ENCODE measurements at regions not wholly inside any gene's neighbourhood (a gene's known extent, or its start where the extent isn't known, plus 50 kb on each side); places are given as distances from the start of the nearest gene placed in this dataset.

DNA sequence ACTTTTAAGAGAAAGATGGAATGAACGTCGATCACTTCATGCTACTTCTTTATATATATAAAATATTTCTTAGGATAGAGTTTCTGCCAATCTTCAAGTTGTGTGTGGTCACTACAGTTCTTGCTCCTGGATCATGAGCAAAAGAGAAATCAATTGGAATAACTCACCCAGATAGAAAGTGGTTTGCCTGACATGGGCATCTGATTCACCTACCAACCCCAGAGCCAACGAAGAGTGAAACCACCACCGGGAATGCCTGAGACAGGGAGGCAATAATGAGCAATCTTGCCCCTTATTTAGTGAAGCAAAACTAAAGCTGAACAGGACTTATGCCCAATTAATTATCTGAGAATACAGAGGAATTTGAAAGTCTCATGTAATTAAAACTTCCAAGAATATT, 250.2 kb upstream of the REG3G start:
- Histone ChIP-seq H3K27ac (ENCODE audit: low read depth, low read length) (no peak overlapping the region), H3K36me3 (ENCODE audit: insufficient read depth, low read length) (no peaks in the 10 kb centered on the region), H3K9ac (ENCODE audit: low read depth, low read length) (no peak overlapping the region), H3K4me1 (ENCODE audit: insufficient read depth, low read length) (no peaks in the 10 kb centered on the region), H3K27me3 (ENCODE audit: insufficient read depth, low read length) (no peaks in the 10 kb centered on the region), H3K9me3 (ENCODE audit: insufficient read depth, low read depth, low read length) (0 out of 2 replicates have a peak, but pooled peaks cover 3% of the 10 kb centered on the region), H3K4me3 (ENCODE audit: low read length) (no peak overlapping the region)
- 97% methylated on average over 2 of the region's 4 CpGs for WGBS

DNA sequence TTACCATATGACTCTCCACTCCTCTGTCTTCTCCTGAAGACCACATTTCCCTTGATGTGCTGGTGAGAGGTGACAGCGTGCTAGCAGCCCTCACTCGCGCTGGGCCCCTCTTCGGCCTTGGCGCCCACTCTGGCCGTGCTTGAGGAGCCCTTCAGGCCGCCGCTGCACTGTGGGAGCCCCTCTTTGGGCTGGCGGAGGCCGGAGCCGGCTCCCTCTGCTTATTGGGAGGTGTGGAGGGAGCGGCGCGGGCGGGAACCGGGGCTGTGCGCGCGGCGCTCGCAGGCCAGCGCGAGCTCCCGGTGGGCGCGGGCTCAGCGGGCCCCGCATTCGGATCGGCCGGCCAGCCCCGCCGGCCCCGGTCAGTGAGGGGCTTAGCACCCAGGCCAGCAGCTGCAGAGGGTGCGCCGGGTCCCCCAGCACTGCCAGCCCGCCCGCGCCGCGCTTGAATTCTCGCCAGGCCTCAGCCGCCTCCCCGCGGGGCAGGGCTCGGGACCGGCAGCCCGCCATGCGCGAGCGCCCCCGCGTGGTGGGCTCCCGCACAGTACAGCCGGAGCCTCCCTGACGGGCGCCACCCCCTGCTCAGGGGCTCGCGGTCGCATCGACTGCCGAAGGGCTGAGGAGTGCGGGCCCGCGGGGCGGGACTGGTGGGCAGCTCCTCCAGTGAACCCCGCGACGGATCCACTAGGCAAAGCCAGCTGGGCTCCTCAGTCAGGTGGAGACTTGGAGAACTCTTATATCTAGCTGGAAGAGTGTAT, 246.6 kb upstream of the REG3G start:
- Histone ChIP-seq H3K9me3 (ENCODE audit: insufficient read depth, low read depth, low read length) (0 out of 2 replicates have a peak, but pooled peaks cover 3% of the 10 kb centered on the region), H3K27ac (ENCODE audit: low read depth, low read length) (no peak overlapping the region), H3K4me3 (ENCODE audit: low read length) (no peak overlapping the region), H3K27me3 (ENCODE audit: insufficient read depth, low read length) (no peaks in the 10 kb centered on the region), H3K9ac (ENCODE audit: low read depth, low read length) (no peak overlapping the region), H3K36me3 (ENCODE audit: insufficient read depth, low read length) (no peaks in the 10 kb centered on the region), H3K4me1 (ENCODE audit: insufficient read depth, low read length) (no peaks in the 10 kb centered on the region)
- WGBS, result 97% methylated on average over 69 of the region's 69 CpGs

DNA sequence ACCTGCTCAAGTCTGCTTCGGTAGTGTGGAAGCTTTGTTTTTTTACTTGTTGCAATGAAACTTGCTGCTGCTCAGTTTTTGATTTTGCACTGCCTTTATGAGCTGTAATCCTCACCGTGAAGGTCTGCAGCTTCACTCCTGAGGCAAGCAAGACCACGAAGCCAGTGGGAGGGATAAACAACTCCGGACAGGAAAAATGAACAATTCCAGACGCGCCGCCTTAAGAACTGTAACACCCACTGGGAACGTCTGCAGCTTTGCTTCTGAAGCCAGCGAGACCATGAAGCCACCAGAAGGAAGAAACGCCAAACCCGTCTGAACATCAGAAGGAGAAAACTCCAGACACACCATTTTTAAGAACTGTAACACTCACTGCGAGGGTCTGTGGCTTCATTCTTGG, 245.7 kb upstream of the REG3G start:
- H3K36me3 ChIP-seq (ENCODE audit: insufficient read depth, low read length), result no peaks in the 10 kb centered on the region
- WGBS, result 94% methylated on average over 12 of the region's 12 CpGs
- H3K4me1 ChIP-seq (ENCODE audit: insufficient read depth, low read length), result no peaks in the 10 kb centered on the region; the same call in 1 of the 2 replicates
- H3K27ac ChIP-seq (ENCODE audit: low read depth, low read length), result no peak overlapping the region
- no peak overlapping the region for H3K4me3 ChIP-seq (ENCODE audit: low read length)
- H3K9me3 ChIP-seq (ENCODE audit: insufficient read depth, low read depth, low read length), result 0 out of 2 replicates have a peak, but pooled peaks cover 3% of the 10 kb centered on the region
- H3K27me3 ChIP-seq (ENCODE audit: insufficient read depth, low read length), result no peaks in the 10 kb centered on the region
- H3K9ac ChIP-seq (ENCODE audit: low read depth, low read length), result no peak overlapping the region

DNA sequence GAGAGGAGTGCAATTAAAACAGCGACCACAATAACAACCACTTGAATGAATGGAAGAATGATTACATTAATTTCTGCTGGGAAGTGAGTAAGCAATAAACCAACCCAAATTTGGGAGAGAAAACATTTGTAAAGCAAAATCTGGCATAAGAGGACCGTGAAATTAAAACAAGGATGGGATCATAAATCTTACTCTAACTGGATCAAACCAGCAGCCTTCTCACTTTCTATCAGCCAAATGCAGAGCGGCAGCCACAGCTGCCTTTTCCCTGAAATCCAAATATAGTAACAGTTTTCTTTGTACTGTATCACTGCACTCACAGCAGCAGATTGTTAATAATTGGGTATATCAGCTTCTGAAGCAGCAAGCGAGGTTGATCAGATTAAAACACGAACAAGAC, 245.2 kb upstream of the REG3G start:
- H3K27me3 ChIP-seq (ENCODE audit: insufficient read depth, low read length), result no peaks in the 10 kb centered on the region
- no peak overlapping the region for H3K9ac ChIP-seq (ENCODE audit: low read depth, low read length)
- 0 out of 2 replicates have a peak, but pooled peaks cover 3% of the 10 kb centered on the region for H3K9me3 ChIP-seq (ENCODE audit: insufficient read depth, low read depth, low read length)
- H3K4me1 ChIP-seq (ENCODE audit: insufficient read depth, low read length), result no peaks in the 10 kb centered on the region; the same call in 1 of the 2 replicates
- no peaks in the 10 kb centered on the region for H3K36me3 ChIP-seq (ENCODE audit: insufficient read depth, low read length)
- WGBS, result 97% methylated on average over 4 of the region's 5 CpGs
- no peak overlapping the region for H3K27ac ChIP-seq (ENCODE audit: low read depth, low read length)
- no peak overlapping the region for H3K4me3 ChIP-seq (ENCODE audit: low read length)

DNA sequence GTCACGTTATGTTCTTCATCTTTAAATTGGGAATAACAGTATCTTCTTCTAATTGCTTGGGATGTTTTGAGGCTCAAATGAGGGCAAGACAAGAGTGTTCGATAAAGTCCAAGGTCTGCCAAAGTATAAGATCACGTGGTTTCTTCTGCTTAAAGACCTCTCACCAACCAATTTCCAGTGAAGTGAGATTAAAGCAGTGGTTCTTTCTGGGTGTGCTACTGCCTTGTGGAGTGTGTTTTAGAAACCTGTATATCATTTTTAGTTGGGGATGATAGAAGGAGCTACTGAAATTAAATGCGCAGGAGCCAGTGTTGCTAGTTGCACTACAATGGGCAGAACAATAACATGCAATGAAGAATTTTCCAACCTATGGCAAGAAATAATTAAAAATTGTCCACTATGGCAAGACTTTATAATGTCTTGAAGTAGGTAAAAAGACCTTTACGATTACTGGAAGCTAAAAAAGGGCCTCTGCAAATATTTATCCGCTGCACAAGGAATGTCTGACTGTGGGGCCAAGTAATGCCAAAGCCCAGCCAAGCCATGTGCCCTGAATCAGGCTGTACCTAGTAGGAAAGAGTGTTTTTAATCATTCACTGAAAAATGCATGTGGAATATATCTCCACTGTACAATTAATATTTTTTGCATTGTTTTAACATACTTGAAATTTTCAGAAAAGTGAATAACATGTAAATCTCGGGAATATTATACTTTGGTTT, 244.5 kb upstream of the REG3G start:
- 92% methylated on average over 6 of the region's 7 CpGs for WGBS
- Histone ChIP-seq H3K9me3 (ENCODE audit: insufficient read depth, low read depth, low read length) (0 out of 2 replicates have a peak, but pooled peaks cover 3% of the 10 kb centered on the region), H3K27me3 (ENCODE audit: insufficient read depth, low read length) (no peaks in the 10 kb centered on the region), H3K9ac (ENCODE audit: low read depth, low read length) (no peak overlapping the region), H3K27ac (ENCODE audit: low read depth, low read length) (no peak overlapping the region), H3K36me3 (ENCODE audit: insufficient read depth, low read length) (no peaks in the 10 kb centered on the region), H3K4me1 (ENCODE audit: insufficient read depth, low read length) (no peaks in the 10 kb centered on the region; the same call in 1 of the 2 replicates), H3K4me3 (ENCODE audit: low read length) (no peak overlapping the region)

DNA sequence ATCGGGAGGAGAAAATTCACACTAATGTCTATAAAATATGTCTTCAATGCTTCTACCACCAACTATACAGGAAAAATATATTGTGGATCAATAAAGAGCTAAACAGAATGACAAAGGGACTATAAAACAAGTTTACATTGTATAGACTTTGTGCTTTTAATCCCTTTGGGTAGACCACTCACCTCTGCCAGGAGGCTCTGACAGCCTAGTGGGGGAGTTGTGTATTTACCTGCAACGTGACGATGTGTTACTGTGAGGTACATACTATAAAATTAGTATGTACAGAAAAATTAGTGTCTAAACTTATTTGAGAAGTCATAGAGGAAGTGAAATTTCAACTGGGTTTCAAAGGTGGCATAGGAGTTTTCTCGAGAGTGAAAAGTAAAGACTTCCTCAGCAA, 243.3 kb upstream of the REG3G start:
- H3K36me3 ChIP-seq (ENCODE audit: insufficient read depth, low read length), result no peaks in the 10 kb centered on the region
- 88% methylated on average over 3 of the region's 4 CpGs for WGBS
- H3K4me3 ChIP-seq (ENCODE audit: low read length), result no peak overlapping the region
- no peak overlapping the region for H3K9ac ChIP-seq (ENCODE audit: low read depth, low read length)
- H3K9me3 ChIP-seq (ENCODE audit: insufficient read depth, low read depth, low read length), result 0 out of 2 replicates have a peak, but pooled peaks cover 3% of the 10 kb centered on the region
- H3K4me1 ChIP-seq (ENCODE audit: insufficient read depth, low read length), result no peaks in the 10 kb centered on the region; the same call in 1 of the 2 replicates
- H3K27me3 ChIP-seq (ENCODE audit: insufficient read depth, low read length), result no peaks in the 10 kb centered on the region
- H3K27ac ChIP-seq (ENCODE audit: low read depth, low read length), result no peak overlapping the region

DNA sequence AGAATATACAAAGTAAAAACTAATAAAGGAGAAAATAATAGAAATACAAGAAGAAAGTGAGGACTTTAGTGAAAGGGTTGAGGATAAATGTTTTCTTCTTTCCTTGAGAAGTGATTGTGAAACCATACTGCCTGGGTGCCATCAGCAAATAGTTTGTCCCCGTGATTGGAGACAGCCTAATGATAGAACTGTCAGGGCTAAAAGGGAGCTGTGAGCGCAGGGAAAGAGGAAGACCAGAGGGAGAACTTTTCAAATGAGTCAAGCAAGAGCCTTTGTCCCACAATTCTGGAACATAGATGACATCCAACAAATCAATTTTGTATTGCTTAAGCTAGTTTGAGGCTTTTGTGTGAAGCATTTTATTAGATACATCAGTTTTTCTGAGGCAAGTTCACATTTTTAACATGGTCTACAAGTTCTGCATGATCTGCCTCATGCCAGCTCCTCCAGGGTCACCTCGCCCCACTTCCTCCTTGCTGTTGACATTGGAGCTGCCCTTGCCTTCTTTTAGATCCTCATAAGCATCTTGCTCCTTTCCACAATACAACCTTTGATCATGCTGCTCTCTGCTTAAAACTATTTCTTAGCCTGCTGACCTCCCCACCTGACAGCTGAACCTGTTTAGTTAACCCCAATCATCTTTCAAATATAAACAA, 213.4 kb upstream of the REG3G start:
- H3K27ac ChIP-seq (ENCODE audit: low read depth, low read length), result no peak overlapping the region
- H3K4me1 ChIP-seq (ENCODE audit: insufficient read depth, low read length), result 0 out of 2 replicates have a peak, but pooled peaks cover 2% of the 10 kb centered on the region
- WGBS, result 97% methylated on average over 3 of the region's 3 CpGs
- H3K9me3 ChIP-seq (ENCODE audit: insufficient read depth, low read depth, low read length), result no peaks in the 10 kb centered on the region
- H3K27me3 ChIP-seq (ENCODE audit: insufficient read depth, low read length), result no peaks in the 10 kb centered on the region
- H3K4me3 ChIP-seq (ENCODE audit: low read length), result no peak overlapping the region
- no peaks in the 10 kb centered on the region for H3K36me3 ChIP-seq (ENCODE audit: insufficient read depth, low read length)
- H3K9ac ChIP-seq (ENCODE audit: low read depth, low read length), result no peak overlapping the region

DNA sequence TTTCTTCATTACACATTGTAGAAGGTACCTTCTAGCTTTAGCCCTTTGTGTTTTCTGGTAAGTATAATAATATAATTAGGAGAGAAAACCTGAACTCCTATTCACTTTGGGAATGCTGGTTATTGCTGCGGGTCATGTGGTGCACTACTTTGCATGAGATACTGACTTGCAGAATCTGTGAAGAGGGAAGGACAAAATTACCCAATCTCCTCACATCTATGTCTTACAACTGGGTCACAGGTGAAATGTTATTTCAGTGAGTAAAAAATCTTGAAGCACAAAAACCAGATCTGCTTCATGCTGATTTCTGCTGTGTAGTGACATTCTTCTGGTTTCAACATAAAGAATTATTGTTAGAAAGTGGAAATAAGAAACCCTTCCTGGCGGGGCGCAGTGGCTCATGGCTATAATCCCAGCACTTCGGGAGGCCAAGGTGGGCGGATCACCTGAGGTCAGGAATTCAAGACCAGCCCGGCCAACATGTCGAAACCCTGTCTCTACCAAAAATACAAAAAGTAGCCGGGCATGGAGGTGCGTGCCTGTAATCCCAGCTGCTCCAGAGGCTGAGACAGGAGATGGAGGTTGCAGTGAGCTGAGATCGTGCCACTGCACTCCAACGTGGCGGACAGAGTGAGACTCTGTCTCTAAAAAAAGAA, 211.0 kb upstream of the REG3G start:
- Histone ChIP-seq H3K4me3 (ENCODE audit: low read length) (no peak overlapping the region), H3K9ac (ENCODE audit: low read depth, low read length) (no peak overlapping the region), H3K27me3 (ENCODE audit: insufficient read depth, low read length) (no peaks in the 10 kb centered on the region), H3K9me3 (ENCODE audit: insufficient read depth, low read depth, low read length) (no peaks in the 10 kb centered on the region), H3K4me1 (ENCODE audit: insufficient read depth, low read length) (0 out of 2 replicates have a peak, but pooled peaks cover 2% of the 10 kb centered on the region), H3K27ac (ENCODE audit: low read depth, low read length) (no peak overlapping the region), H3K36me3 (ENCODE audit: insufficient read depth, low read length) (no peaks in the 10 kb centered on the region)
- 93% methylated on average over 10 of the region's 12 CpGs for WGBS

DNA sequence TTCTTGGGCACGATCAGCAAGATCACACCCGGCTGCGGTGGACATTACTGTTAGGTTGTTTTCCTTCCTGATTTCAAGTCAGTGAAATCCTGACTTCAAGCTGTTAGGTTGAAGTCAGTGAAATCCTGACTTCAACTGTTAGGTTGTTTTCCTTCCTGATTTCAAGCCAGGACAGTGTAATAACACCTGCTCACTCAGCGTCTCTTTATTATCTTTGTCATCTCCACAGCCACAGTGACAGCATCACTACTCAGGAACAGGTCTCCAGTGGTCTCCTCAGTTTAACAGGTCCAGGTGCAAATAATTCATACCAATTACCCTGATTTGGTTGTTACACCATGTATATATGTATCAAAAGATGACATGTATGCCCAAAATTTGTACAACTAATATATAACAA, 208.1 kb upstream of the REG3G start:
- Histone ChIP-seq H3K27ac (ENCODE audit: low read depth, low read length) (no peak overlapping the region), H3K27me3 (ENCODE audit: insufficient read depth, low read length) (no peaks in the 10 kb centered on the region), H3K9ac (ENCODE audit: low read depth, low read length) (no peak overlapping the region), H3K36me3 (ENCODE audit: insufficient read depth, low read length) (no peaks in the 10 kb centered on the region), H3K4me1 (ENCODE audit: insufficient read depth, low read length) (0 out of 2 replicates have a peak, but pooled peaks cover 2% of the 10 kb centered on the region), H3K4me3 (ENCODE audit: low read length) (no peak overlapping the region), H3K9me3 (ENCODE audit: insufficient read depth, low read depth, low read length) (no peaks in the 10 kb centered on the region)
- 94% methylated on average over 4 of the region's 4 CpGs for WGBS

DNA sequence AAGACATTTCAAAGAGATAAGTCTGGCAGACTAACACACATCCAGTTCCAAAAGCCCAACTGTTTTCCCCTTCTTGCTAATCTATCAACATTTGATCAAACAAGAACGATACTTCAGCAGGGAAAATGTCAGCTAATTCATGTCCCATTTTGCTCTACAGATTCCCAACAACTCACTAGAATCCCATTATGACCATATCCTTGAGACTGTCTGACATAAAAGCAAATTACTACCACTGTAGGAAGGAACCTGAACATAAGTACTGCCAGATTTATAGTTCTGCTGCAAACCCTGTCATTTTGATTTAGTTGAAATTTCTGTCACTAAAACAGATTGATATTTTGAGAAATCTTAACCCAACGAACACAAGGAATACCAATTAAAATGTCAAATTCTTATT, 193.0 kb upstream of the REG3G start:
- H3K27ac ChIP-seq (ENCODE audit: low read depth, low read length), result no peak overlapping the region
- no peak overlapping the region for H3K9ac ChIP-seq (ENCODE audit: low read depth, low read length)
- H3K36me3 ChIP-seq (ENCODE audit: insufficient read depth, low read length), result no peaks in the 10 kb centered on the region
- H3K27me3 ChIP-seq (ENCODE audit: insufficient read depth, low read length), result peaks cover 3% of the 10 kb centered on the region; the same call in 1 of the 2 replicates
- H3K4me3 ChIP-seq (ENCODE audit: low read length), result no peak overlapping the region
- H3K9me3 ChIP-seq (ENCODE audit: insufficient read depth, low read depth, low read length), result 0 out of 2 replicates have a peak, but pooled peaks cover 4% of the 10 kb centered on the region
- 90% methylated on average over 2 of the region's 2 CpGs for WGBS
- no peaks in the 10 kb centered on the region for H3K4me1 ChIP-seq (ENCODE audit: insufficient read depth, low read length)

Data from HUES64 (cell line).